Osteocyte (in vitro differentiated cells): ENCODE measurements at regions not wholly inside any gene's neighbourhood (a gene's known extent, or its start where the extent isn't known, plus 50 kb on each side); places are given as distances from the start of the nearest gene placed in this dataset.

Experiments used
- DNase-seq: peaks from one replicate; pipeline ENCODE4 v3.0.0; 2021; ENCODE audit warnings: mixed read lengths; ENCODE audit not compliant: unreplicated experiment; ENCODE audit errors: extremely low spot score
- H3K27ac Mint-ChIP-seq: one replicate; pipeline ENCODE4 v1.8.0; 2021; ENCODE audit warnings: mild to moderate bottlenecking, mixed read lengths; ENCODE audit not compliant: unreplicated experiment
- H3K27me3 Mint-ChIP-seq: one replicate; pipeline ENCODE4 v1.8.0; 2021; ENCODE audit warnings: mixed read lengths; ENCODE audit not compliant: unreplicated experiment
- H3K36me3 Mint-ChIP-seq: one replicate; pipeline ENCODE4 v1.8.0; 2021; ENCODE audit warnings: mixed read lengths; ENCODE audit not compliant: unreplicated experiment
- H3K4me1 Mint-ChIP-seq: one replicate; pipeline ENCODE4 v1.8.0; 2021; ENCODE audit warnings: mixed read lengths; ENCODE audit not compliant: unreplicated experiment
- H3K4me3 Mint-ChIP-seq: one replicate; pipeline ENCODE4 v1.8.0; 2021; ENCODE audit warnings: mild to moderate bottlenecking, moderate library complexity, mixed read lengths; ENCODE audit not compliant: unreplicated experiment
- H3K9me3 Mint-ChIP-seq: one replicate; pipeline ENCODE4 v1.8.0; 2021; ENCODE audit warnings: mixed read lengths; ENCODE audit not compliant: unreplicated experiment
- TF ChIP-seq, protein P1 (sequence below): fragments of 200-600 bp; sonication (generic); IDR thresholded peaks from 2 replicates; pipeline ENCODE4 v1.5.0; 2021; ENCODE audit warnings: antibody characterized with exemption, mild to moderate bottlenecking, moderate library complexity

DNA sequence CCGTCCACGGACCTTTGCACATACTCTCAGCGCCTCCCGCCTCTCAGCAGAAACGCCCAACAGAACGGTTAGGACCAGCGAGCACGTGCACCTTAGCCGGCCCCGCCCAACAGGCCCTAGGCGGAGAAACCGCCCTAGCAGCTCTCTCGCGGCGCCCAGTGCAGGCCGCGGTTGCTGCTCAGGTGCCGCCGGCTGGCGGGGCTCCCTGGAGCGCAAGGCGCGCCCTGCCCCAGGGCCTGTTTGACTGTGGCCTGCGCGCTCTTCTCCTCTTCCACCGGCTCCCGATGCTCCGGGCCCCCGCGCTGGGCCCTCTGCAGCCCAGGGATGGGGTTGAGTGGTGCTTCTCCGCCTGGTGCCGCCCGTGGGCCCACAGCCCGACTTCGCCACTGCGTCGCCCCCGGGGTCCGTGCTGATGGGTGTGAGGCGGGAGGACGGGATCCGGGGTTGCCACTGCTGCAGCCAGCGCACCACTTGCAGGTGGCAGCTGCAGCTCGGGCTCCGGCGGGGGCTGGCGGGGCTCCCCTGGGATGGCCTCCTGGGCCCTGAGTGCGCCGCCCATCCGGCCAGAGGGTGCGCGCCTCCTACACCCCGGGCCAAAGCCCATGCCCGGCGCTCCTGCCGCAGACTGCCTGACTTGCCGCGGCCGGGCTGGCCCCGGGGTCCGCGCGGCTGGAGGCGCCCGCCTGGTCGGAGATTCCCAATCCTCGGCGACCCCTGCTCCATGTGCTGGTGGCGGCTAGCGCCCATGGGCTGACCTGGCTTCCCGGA is 1889.4 kb upstream of the CDH9 start:
- TF ChIP-seq, protein P1, sequence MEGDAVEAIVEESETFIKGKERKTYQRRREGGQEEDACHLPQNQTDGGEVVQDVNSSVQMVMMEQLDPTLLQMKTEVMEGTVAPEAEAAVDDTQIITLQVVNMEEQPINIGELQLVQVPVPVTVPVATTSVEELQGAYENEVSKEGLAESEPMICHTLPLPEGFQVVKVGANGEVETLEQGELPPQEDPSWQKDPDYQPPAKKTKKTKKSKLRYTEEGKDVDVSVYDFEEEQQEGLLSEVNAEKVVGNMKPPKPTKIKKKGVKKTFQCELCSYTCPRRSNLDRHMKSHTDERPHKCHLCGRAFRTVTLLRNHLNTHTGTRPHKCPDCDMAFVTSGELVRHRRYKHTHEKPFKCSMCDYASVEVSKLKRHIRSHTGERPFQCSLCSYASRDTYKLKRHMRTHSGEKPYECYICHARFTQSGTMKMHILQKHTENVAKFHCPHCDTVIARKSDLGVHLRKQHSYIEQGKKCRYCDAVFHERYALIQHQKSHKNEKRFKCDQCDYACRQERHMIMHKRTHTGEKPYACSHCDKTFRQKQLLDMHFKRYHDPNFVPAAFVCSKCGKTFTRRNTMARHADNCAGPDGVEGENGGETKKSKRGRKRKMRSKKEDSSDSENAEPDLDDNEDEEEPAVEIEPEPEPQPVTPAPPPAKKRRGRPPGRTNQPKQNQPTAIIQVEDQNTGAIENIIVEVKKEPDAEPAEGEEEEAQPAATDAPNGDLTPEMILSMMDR, result no peak
- DNase-seq, result peak; percentile 81
- Mint-ChIP-seq H3K9me3 (peaks cover 11% of the 10 kb centered on the region), H3K27ac (no peak overlapping the region), H3K4me1 (no peaks in the 10 kb centered on the region), H3K36me3 (no peaks in the 10 kb centered on the region), H3K4me3 (no peak overlapping the region), H3K27me3 (no peaks in the 10 kb centered on the region)

GRCh38 chr5:28926422-28926821 is 1888.0 kb upstream of the CDH9 start:
- no peaks in the 10 kb centered on the region for H3K36me3 Mint-ChIP-seq
- no peak overlapping the region for H3K27ac Mint-ChIP-seq
- H3K4me3 Mint-ChIP-seq, result no peak overlapping the region
- peaks cover 11% of the 10 kb centered on the region for H3K9me3 Mint-ChIP-seq
- TF ChIP-seq, protein P1, result no peak
- no peaks in the 10 kb centered on the region for H3K4me1 Mint-ChIP-seq
- no peak for DNase-seq
- H3K27me3 Mint-ChIP-seq, result no peaks in the 10 kb centered on the region

DNA sequence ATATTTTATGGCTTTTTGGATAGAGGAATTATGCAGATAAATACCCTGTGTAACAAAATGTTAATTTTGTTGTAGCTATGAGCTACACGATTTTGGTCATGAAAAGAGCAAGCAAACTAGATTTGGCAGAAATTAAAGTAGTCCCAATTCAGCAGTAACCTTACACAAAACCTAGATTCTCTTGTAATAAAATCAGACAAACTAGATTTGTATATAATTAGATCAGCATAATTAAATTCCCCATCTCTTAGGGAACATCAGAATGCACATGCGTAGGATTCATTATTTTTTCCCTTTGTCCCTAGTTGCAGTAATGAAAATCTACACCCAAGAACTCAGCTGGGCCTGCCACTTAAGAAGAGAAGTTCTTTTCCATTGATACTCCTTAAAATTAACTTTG is 1879.2 kb upstream of the CDH9 start:
- Mint-ChIP-seq H3K9me3 (no peaks in the 10 kb centered on the region), H3K4me3 (no peak overlapping the region), H3K27ac (no peak overlapping the region), H3K27me3 (peaks cover 13% of the 10 kb centered on the region), H3K36me3 (no peaks in the 10 kb centered on the region), H3K4me1 (no peaks in the 10 kb centered on the region)
- TF ChIP-seq, protein P1, result no peak
- no peak for DNase-seq

GRCh38 chr5:28914297-28914696 is 1875.9 kb upstream of the CDH9 start:
- Mint-ChIP-seq H3K27me3 (peaks cover 11% of the 10 kb centered on the region), H3K9me3 (no peaks in the 10 kb centered on the region), H3K27ac (no peak overlapping the region), H3K4me3 (no peak overlapping the region), H3K4me1 (no peaks in the 10 kb centered on the region), H3K36me3 (no peaks in the 10 kb centered on the region)
- DNase-seq, result no peak
- TF ChIP-seq, protein P1, result no peak

GRCh38 chr5:28903643-28904042 is 1865.3 kb upstream of the CDH9 start:
- Mint-ChIP-seq H3K27ac (no peak overlapping the region), H3K27me3 (peaks cover 25% of the 10 kb centered on the region), H3K4me3 (no peak overlapping the region), H3K9me3 (no peaks in the 10 kb centered on the region), H3K36me3 (no peaks in the 10 kb centered on the region), H3K4me1 (no peaks in the 10 kb centered on the region)
- DNase-seq, result no peak
- TF ChIP-seq, protein P1, result peak; percentile 43
